ENCODE measurements at regions not wholly inside any gene's neighbourhood (a gene's known extent, or its start where the extent isn't known, plus 50 kb on each side); places are given as distances from the start of the nearest gene placed in this dataset.
"Not testable (repeated sequence)": the region's sequence is repeated elsewhere in the genome, so short reads cannot be mapped to it uniquely, and the experiment has no call there.

DNA sequence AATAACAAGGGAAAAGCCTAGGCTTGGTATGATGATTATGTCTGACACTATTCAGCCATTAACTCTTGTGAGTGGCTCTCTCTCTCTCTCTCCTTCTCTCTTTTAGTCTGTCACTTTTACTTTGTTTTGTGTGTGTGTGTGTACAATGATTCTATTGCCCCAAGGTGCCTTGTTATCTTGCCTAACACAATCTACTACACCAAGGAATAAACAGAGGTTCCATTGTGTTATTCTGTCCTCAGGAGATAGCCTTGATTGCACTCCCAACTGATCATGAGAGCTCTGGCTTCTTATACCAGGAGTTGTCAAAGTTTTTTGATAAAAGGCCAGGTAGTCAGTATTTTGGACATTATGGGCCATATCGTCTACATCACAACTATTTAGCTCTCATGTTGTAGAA, 123.4 kb upstream of the CALCR start:
- intact Hi-C loops (cut with DNase I), result no loop called here
- H3K36me3 ChIP-seq, result no peaks in the 10 kb centered on the region
- WGBS (ENCODE audit: insufficient coverage, low coverage, low lambda C conversion rate, missing lambda C conversion rate), result no CpG with 5 or more reads among the region's 1 CpG

DNA sequence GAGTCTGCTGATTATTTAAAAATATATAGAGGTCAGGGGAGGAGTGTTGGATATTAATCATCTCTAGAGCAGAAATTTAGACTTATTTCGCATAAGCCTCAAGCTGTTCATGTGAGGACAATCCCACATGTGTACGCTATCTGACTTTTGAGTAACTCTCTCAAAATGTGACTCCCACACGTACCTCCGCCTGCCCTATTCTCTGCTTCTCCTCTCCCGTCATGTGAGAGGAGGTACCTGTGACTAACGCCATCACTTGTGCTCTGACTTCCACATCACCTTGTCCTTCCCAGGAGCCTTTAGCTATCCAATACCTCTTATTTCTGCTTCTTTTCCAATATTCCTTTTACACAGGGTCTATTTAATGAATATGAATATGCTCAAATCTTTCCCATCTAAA, 119.3 kb upstream of the CALCR start:
- TF ChIP-seq, protein P1, sequence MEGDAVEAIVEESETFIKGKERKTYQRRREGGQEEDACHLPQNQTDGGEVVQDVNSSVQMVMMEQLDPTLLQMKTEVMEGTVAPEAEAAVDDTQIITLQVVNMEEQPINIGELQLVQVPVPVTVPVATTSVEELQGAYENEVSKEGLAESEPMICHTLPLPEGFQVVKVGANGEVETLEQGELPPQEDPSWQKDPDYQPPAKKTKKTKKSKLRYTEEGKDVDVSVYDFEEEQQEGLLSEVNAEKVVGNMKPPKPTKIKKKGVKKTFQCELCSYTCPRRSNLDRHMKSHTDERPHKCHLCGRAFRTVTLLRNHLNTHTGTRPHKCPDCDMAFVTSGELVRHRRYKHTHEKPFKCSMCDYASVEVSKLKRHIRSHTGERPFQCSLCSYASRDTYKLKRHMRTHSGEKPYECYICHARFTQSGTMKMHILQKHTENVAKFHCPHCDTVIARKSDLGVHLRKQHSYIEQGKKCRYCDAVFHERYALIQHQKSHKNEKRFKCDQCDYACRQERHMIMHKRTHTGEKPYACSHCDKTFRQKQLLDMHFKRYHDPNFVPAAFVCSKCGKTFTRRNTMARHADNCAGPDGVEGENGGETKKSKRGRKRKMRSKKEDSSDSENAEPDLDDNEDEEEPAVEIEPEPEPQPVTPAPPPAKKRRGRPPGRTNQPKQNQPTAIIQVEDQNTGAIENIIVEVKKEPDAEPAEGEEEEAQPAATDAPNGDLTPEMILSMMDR (IDR thresholded peaks at IDR 0.05), result no peak
- no peak for TF ChIP-seq POLR2A (IDR thresholded peaks at IDR 0.05)
- no peak for ATAC-seq
- Histone ChIP-seq H3K4me1 (no peaks in the 10 kb centered on the region), H3K27me3 (no peaks in the 10 kb centered on the region), H3K36me3 (no peaks in the 10 kb centered on the region), H3K9me3 (no peaks in the 10 kb centered on the region), H3K4me3 (no peak overlapping the region), H3K27ac (no peak overlapping the region)
- 47% methylated on average over 4 of the region's 6 CpGs for WGBS (ENCODE audit: insufficient coverage, low coverage, low lambda C conversion rate, missing lambda C conversion rate)
- intact Hi-C loops (cut with DNase I), result no loop called here
- no peak for DNase-seq

More for the DNA sequence above, 123.4 kb upstream of the CALCR start:
- no peak overlapping the region for H3K27ac ChIP-seq
- no peaks in the 10 kb centered on the region for H3K27me3 ChIP-seq
- ATAC-seq (no peak), DNase-seq (no peak)
- H3K4me3 ChIP-seq, result no peak overlapping the region
- TF ChIP-seq, protein P1 (IDR thresholded peaks at IDR 0.05), result no peak
- TF ChIP-seq POLR2A (IDR thresholded peaks at IDR 0.05), result no peak
- H3K4me1 ChIP-seq, result no peaks in the 10 kb centered on the region
- no peaks in the 10 kb centered on the region for H3K9me3 ChIP-seq

DNA sequence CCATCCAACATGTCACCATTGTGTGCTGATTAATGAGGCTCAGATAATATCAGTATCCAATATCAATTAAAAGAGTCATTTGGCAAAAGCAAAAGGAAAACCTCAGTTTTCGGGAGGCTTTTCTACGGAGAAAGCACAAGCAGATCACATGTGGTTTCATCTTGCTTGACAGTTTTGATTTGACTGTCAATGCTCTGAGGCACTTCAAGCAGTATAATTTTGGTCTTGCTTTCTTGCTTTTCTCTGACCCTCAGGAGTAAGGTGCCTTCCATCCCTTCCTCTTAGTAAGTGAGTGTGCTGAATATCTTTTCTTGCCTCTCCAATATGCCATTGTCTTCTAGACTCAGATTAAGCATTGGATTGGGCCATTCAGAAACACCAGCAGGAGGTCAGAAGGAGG, 115.5 kb upstream of the CALCR start:
- H3K4me1 ChIP-seq, result no peaks in the 10 kb centered on the region
- 60% methylated on average over 2 of the region's 2 CpGs for WGBS (ENCODE audit: insufficient coverage, low coverage, low lambda C conversion rate, missing lambda C conversion rate)
- H3K27me3 ChIP-seq, result no peaks in the 10 kb centered on the region
- TF ChIP-seq, protein P1 (IDR thresholded peaks at IDR 0.05), result no peak
- no peak for ATAC-seq
- no peak for DNase-seq
- H3K27ac ChIP-seq, result no peak overlapping the region
- no peak overlapping the region for H3K4me3 ChIP-seq
- intact Hi-C loops (cut with DNase I), result no loop called here
- no peaks in the 10 kb centered on the region for H3K36me3 ChIP-seq
- no peaks in the 10 kb centered on the region for H3K9me3 ChIP-seq

DNA sequence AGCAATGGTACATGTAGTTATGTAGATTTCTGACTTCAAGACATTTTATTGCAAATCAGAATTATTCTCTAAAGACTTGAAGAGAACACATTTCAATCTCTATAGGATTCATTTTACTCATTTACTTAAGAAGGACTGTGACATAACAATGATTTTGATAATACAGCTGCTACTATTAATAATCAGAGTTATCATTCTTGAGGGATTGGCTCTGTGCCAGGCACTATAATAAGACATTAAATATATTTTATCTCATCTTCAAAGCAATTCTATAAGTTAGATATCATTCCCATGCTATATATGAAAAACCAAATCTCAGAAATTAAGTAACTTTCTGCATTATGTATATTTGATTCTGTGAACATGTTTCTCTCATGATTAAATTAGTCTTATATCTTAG, 103.7 kb upstream of the CALCR start:
- Histone ChIP-seq H3K27ac (no peak overlapping the region), H3K9me3 (no peaks in the 10 kb centered on the region), H3K36me3 (no peaks in the 10 kb centered on the region), H3K4me1 (no peaks in the 10 kb centered on the region), H3K4me3 (no peak overlapping the region), H3K27me3 (no peaks in the 10 kb centered on the region)
- no peak for DNase-seq
- no peak for ATAC-seq
- intact Hi-C loops (cut with DNase I), result no loop called here
- TF ChIP-seq, protein P1 (IDR thresholded peaks at IDR 0.05), result no peak
- no peak for TF ChIP-seq POLR2A (IDR thresholded peaks at IDR 0.05)

DNA sequence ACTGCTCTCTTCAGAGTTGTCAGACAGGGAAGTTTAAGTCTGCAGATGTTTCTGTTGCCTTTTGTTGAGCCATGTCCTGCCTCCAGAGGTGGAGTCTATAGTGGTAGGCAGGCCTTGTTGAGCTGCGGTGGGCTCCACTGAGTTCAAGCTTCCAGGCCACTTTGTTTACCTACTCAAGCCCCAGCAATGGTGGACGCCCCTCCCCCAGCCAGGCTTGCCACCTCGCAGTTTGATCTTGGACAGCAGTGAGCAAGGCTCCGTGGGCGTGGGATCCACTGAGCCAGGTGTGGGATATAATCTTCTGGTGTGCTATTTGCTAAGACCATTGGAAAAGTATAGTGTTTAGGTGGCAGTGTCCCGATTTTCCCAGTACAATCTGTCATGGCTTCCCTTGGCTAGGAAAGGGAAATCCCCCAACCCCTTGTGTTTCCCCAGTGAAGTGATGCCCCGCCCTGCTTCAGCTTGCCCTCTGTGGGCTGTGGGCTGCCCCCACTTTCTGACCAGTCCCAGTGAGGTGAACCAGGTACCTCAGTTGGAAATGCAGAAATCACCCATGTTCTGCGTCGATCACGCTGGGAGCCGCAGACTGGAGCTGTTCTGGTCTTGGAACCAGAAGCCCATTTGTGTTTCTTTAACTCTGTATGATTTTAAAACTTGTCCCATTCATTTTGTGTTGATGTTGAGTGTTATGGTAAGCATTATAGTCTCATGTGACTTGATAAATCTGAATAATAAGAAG, 89.2 kb upstream of the CALCR start:
- Histone ChIP-seq H3K27ac (no peak overlapping the region), H3K4me1 (no peaks in the 10 kb centered on the region), H3K9me3 (no peaks in the 10 kb centered on the region), H3K36me3 (no peaks in the 10 kb centered on the region), H3K27me3 (no peaks in the 10 kb centered on the region), H3K4me3 (no peak overlapping the region)
- TF ChIP-seq, protein P1 (IDR thresholded peaks at IDR 0.05), result no peak
- TF ChIP-seq POLR2A (IDR thresholded peaks at IDR 0.05), result no peak
- DNase-seq, result no peak
- WGBS (ENCODE audit: insufficient coverage, low coverage, low lambda C conversion rate, missing lambda C conversion rate), result 75% methylated on average over 7 of the region's 11 CpGs
- no peak for ATAC-seq
- intact Hi-C loops (cut with DNase I), result no loop called here

DNA sequence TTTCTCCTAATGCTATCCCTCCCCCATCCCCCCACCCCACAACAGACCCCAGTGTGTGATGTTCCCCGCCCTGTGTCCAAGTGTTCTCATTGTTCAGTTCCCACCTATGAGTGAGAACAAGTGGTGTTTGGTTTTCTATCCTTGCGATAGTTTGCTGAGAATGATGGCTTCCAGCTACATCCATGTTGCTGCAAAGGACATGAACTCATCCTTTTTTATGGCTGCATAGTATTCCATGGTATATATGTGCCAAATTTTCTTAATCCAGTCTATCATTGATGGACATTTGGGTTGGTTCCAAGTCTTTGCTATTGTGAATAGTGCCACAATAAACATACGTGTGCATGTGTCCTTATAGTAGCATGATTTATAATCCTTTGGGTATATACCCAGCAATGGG, 83.6 kb upstream of the CALCR start:
- DNase-seq; intact Hi-C loops (cut with DNase I); H3K27me3 ChIP-seq; ATAC-seq; H3K4me3 ChIP-seq; H3K27ac ChIP-seq; H3K9me3 ChIP-seq; H3K4me1 ChIP-seq; H3K36me3 ChIP-seq: not testable (repeated sequence)
- 62% methylated on average over 3 of the region's 3 CpGs for WGBS (ENCODE audit: insufficient coverage, low coverage, low lambda C conversion rate, missing lambda C conversion rate)
